C4-2B (cell line): ENCODE measurements at regions not wholly inside any gene's neighbourhood (a gene's known extent, or its start where the extent isn't known, plus 50 kb on each side); places are given as distances from the start of the nearest gene placed in this dataset.

Experiments used
- ZFX ChIP-seq: fragments of 450-650 bp; IDR thresholded peaks from 2 replicates; pipeline ENCODE4 v1.6.1; 2017
- TF ChIP-seq, protein P1 (sequence below): fragments of 450-650 bp; conservative IDR thresholded peaks from 2 replicates; pipeline ENCODE4 v1.5.1; 2017; ENCODE audit warnings: mild to moderate bottlenecking

DNA sequence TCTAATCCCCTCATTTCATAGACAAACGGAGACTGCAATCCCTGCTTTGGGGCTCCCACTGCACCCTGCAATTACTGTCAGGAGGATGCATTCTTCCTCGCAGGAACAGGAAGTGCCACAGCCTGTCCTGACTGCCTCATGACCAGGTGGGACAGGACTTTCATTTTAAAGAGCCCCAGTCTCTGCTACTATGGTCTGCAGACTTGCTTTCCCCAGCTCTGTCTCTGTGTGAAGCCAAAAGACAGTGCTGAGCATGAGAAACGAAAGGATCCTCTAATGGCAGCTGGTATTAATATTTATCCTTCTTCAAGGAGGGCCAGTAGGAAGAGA lies 60.0 kb upstream of the PNMA1 start:
- TF ChIP-seq, protein P1, sequence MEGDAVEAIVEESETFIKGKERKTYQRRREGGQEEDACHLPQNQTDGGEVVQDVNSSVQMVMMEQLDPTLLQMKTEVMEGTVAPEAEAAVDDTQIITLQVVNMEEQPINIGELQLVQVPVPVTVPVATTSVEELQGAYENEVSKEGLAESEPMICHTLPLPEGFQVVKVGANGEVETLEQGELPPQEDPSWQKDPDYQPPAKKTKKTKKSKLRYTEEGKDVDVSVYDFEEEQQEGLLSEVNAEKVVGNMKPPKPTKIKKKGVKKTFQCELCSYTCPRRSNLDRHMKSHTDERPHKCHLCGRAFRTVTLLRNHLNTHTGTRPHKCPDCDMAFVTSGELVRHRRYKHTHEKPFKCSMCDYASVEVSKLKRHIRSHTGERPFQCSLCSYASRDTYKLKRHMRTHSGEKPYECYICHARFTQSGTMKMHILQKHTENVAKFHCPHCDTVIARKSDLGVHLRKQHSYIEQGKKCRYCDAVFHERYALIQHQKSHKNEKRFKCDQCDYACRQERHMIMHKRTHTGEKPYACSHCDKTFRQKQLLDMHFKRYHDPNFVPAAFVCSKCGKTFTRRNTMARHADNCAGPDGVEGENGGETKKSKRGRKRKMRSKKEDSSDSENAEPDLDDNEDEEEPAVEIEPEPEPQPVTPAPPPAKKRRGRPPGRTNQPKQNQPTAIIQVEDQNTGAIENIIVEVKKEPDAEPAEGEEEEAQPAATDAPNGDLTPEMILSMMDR: no peak
- TF ChIP-seq ZFX: no peak
